ENCODE measurements at regions not wholly inside any gene's neighbourhood (a gene's known extent, or its start where the extent isn't known, plus 50 kb on each side); places are given as distances from the start of the nearest gene placed in this dataset.
"Not testable (repeated sequence)": the region's sequence is repeated elsewhere in the genome, so short reads cannot be mapped to it uniquely, and the experiment has no call there.

DNA sequence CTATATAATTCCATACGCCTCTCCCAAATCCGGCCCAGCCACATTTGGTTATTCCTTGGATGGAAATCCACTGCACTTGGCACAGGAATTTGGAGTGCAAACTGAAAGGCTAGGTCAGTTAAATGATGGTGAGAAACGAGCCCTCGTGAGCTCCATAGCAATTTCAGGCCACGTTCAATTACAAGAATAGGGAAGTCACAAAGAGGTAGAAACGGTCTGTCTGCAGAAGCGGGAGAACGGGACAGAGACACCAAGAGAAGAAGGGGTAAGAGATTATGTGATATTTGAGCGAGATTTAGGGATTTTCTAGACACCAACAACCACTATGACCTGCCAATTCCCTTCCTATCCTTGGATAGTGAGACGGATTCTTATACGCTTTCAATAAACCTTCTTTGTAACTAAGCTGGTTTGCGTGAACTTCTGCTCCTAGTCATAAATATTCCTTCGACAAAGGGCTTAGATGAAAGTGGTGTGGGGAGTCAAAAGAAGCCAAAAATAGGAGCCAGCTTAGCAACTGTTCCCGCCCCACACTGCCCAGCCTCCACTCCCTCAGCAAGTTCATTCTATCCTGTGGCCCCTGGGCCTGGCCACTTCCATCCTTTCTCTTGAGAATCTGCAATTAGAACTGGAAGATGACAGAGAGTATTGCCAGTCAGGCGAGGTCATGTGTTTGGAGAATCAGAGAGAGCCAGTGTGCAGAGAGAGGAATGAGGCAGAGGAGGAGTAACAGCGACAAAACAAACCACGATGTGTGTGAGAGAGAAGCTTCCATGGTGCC is 118.4 kb downstream of the ZNF608 start:
- H3K9me3 ChIP-seq (replicated peaks) = peaks cover 6% of the 10 kb centered on the region; the same call in 1 of the 2 replicates
- no peaks in the 10 kb centered on the region for H3K36me3 ChIP-seq
- no peak for DNase-seq
- H3K4me1 ChIP-seq = peaks cover 11% of the 10 kb centered on the region
- no peaks in the 10 kb centered on the region for H3K27me3 ChIP-seq
- H3K4me3 ChIP-seq = no peak overlapping the region
- H3K27ac ChIP-seq = no peak overlapping the region

GRCh38 chr5:124626053-124626452 is 120.4 kb downstream of the ZNF608 start:
- H3K4me1 ChIP-seq = peaks cover 11% of the 10 kb centered on the region
- H3K27ac ChIP-seq = no peak overlapping the region
- no peaks in the 10 kb centered on the region for H3K9me3 ChIP-seq (replicated peaks)
- H3K4me3 ChIP-seq = no peak overlapping the region
- no peak for DNase-seq
- no peaks in the 10 kb centered on the region for H3K36me3 ChIP-seq
- no peaks in the 10 kb centered on the region for H3K27me3 ChIP-seq

- H3K4me1 ChIP-seq = peaks cover under 1% of the 10 kb centered on the region
- DNase-seq = no peak
- H3K4me3 ChIP-seq = no peak overlapping the region
Measured at GRCh38 chr5:124623265-124623664, 123.2 kb downstream of the ZNF608 start.

GRCh38 chr5:124622851-124623250 is 123.6 kb downstream of the ZNF608 start:
- no peaks in the 10 kb centered on the region for H3K36me3 ChIP-seq
- DNase-seq = no peak
- no peaks in the 10 kb centered on the region for H3K9me3 ChIP-seq (replicated peaks)
- no peak overlapping the region for H3K27ac ChIP-seq
- H3K4me3 ChIP-seq = no peak overlapping the region
- no peaks in the 10 kb centered on the region for H3K4me1 ChIP-seq
- no peaks in the 10 kb centered on the region for H3K27me3 ChIP-seq

More at GRCh38 chr5:124623265-124623664, 123.2 kb downstream of the ZNF608 start:
- Histone ChIP-seq H3K9me3 (replicated peaks) (no peaks in the 10 kb centered on the region), H3K36me3 (no peaks in the 10 kb centered on the region), H3K27ac (no peak overlapping the region), H3K27me3 (no peaks in the 10 kb centered on the region)

GRCh38 chr5:124621279-124621678 is 125.2 kb downstream of the ZNF608 start:
- no peak overlapping the region for H3K4me3 ChIP-seq
- H3K36me3 ChIP-seq = no peaks in the 10 kb centered on the region
- no peaks in the 10 kb centered on the region for H3K4me1 ChIP-seq
- no peaks in the 10 kb centered on the region for H3K9me3 ChIP-seq (replicated peaks)
- no peak overlapping the region for H3K27ac ChIP-seq
- H3K27me3 ChIP-seq = no peaks in the 10 kb centered on the region
- no peak for DNase-seq

GRCh38 chr5:124620743-124621142 is 125.7 kb downstream of the ZNF608 start:
- Histone ChIP-seq H3K4me3 (no peak overlapping the region), H3K9me3 (replicated peaks) (no peaks in the 10 kb centered on the region), H3K27me3 (no peaks in the 10 kb centered on the region), H3K4me1 (no peaks in the 10 kb centered on the region), H3K36me3 (no peaks in the 10 kb centered on the region), H3K27ac (no peak overlapping the region)
- DNase-seq = no peak

GRCh38 chr5:124619121-124619520 is 127.3 kb downstream of the ZNF608 start:
- Histone ChIP-seq H3K27ac (no peak overlapping the region), H3K4me1 (no peaks in the 10 kb centered on the region), H3K27me3 (no peaks in the 10 kb centered on the region), H3K9me3 (replicated peaks) (no peaks in the 10 kb centered on the region), H3K36me3 (no peaks in the 10 kb centered on the region), H3K4me3 (no peak overlapping the region)
- DNase-seq = no peak

GRCh38 chr5:124617787-124618186 is 128.7 kb downstream of the ZNF608 start:
- Histone ChIP-seq H3K27ac (no peak overlapping the region), H3K4me1 (no peaks in the 10 kb centered on the region), H3K27me3 (no peaks in the 10 kb centered on the region), H3K9me3 (replicated peaks) (no peaks in the 10 kb centered on the region), H3K36me3 (no peaks in the 10 kb centered on the region), H3K4me3 (no peak overlapping the region)
- DNase-seq = no peak

DNA sequence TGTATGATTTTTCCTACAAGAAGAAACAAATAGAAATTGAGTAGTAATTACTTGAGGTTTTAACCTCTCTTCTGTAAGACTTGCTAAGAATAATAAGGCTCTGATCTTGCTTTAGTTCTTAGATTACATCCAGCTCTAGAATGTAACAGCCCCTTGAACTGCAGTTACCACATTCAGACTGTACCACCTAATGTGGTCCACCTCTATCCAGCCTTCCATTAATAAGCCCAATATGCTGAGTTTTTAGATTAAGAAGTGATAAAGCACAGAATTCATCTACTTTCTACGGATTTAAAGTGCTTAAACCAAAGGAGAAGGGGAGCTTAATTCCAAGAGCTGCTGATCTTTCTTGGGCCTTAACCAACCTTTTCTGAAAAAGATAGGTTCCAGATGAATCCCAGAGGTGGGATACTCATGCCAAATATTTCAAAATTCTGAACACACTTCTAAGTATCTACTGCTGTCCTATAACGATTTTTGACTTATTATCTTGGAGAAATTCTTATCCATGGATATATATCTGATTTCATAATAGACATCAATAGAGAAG is 131.5 kb downstream of the ZNF608 start:
- H3K27ac ChIP-seq = no peak overlapping the region
- no peak overlapping the region for H3K4me3 ChIP-seq
- H3K27me3 ChIP-seq = no peaks in the 10 kb centered on the region
- no peaks in the 10 kb centered on the region for H3K4me1 ChIP-seq
- H3K36me3 ChIP-seq = no peaks in the 10 kb centered on the region
- DNase-seq = no peak
- no peaks in the 10 kb centered on the region for H3K9me3 ChIP-seq (replicated peaks)

DNA sequence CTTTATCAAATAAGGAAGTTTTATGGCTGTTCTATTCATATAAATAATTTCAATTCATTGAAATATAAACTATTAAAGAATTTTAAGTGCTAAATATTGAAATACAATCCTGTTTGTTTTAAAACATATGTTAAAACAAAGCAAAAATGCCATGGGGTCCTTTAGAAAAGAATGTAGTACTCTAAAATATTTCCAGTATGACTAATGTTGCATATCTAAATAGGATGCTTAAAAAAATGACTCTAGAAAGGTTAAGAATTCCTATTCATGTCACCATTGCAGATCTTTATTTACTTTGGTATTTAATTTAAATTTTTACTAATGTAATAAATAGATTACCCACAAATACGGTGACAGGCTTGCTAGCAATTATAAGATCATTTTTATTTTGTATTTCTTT is 132.3 kb downstream of the ZNF608 start:
- H3K9me3 ChIP-seq (replicated peaks) = no peaks in the 10 kb centered on the region
- H3K27ac ChIP-seq = no peak overlapping the region
- H3K36me3 ChIP-seq = no peaks in the 10 kb centered on the region
- no peaks in the 10 kb centered on the region for H3K27me3 ChIP-seq
- DNase-seq = no peak
- H3K4me3 ChIP-seq = no peak overlapping the region
- no peaks in the 10 kb centered on the region for H3K4me1 ChIP-seq

- no peaks in the 10 kb centered on the region for H3K9me3 ChIP-seq (replicated peaks)
- H3K27ac ChIP-seq = no peak overlapping the region
- H3K27me3 ChIP-seq = no peaks in the 10 kb centered on the region
- DNase-seq = no peak
- H3K4me1 ChIP-seq = no peaks in the 10 kb centered on the region
- H3K4me3 ChIP-seq = no peak overlapping the region
- no peaks in the 10 kb centered on the region for H3K36me3 ChIP-seq
Measured at GRCh38 chr5:124613273-124613953, 133.0 kb downstream of the ZNF608 start.

DNA sequence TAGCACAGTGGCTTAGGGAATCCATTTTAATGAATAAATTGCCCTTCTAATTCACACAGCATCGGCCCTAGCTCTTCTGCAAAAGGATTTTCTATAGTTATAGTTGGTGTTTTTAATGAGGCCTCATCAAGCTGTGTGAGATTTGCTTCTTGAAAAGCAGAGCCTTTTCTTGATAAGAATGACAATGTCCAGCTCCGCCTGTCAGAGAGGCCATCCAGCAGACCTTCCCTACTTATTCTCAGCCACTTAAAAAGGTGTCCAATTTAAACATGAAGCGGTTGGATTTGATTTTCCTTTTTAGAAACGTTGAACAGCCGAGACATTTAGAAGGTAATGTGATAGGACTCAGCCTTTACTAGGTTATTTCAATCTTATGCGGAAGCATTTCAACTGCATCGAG is 134.4 kb downstream of the ZNF608 start:
- H3K27ac ChIP-seq = no peak overlapping the region
- no peaks in the 10 kb centered on the region for H3K4me1 ChIP-seq
- no peaks in the 10 kb centered on the region for H3K27me3 ChIP-seq
- no peak overlapping the region for H3K4me3 ChIP-seq
- no peak for DNase-seq
- no peaks in the 10 kb centered on the region for H3K36me3 ChIP-seq
- no peaks in the 10 kb centered on the region for H3K9me3 ChIP-seq (replicated peaks)

- DNase-seq; H3K36me3 ChIP-seq; H3K27me3 ChIP-seq; H3K27ac ChIP-seq; H3K4me1 ChIP-seq; H3K4me3 ChIP-seq; H3K9me3 ChIP-seq (replicated peaks): not testable (repeated sequence)
Measured at GRCh38 chr5:124611262-124611661, 135.2 kb downstream of the ZNF608 start.

DNA sequence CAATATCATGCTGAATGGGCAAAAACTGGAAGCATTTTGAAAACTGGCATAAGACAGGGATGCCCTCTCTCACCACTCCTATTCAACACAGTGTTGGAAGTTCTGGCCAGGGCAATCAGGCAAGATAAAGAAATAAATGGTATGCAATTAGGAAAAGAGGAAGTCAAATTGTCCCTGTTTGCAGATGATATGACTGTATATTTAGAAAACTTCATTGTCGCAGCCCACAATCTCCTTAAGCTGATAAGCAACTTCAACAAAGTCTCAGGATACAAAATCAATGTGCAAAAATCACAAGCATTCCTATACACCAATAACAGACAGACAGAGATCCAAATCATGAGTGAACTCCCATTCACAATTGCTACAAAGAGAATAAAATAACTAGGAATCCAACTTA is 136.8 kb downstream of the ZNF608 start:
- not testable (repeated sequence) for H3K27me3 ChIP-seq; H3K9me3 ChIP-seq (replicated peaks); H3K4me1 ChIP-seq; H3K27ac ChIP-seq; H3K36me3 ChIP-seq; H3K4me3 ChIP-seq; DNase-seq

DNA sequence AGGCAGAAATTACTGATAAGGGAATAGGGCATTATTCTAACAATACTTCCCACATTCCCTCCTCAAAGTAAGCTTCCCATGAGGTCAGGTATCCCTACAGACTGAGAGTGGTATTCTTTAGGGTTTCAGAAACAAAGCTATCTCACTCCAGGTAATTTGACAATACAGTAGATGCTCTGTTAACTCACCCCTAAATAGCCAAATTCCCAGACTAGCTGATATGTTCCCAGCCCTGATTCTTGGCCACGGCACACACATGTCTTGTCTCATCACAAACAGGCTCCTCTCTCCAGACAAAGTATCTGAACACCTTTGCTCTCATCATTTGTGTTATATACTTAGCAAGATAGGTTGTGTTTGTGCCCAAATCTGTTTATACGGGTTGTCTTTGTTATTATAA is 139.9 kb downstream of the ZNF608 start:
- no peaks in the 10 kb centered on the region for H3K4me1 ChIP-seq
- DNase-seq = no peak
- no peak overlapping the region for H3K4me3 ChIP-seq
- H3K36me3 ChIP-seq = no peaks in the 10 kb centered on the region
- no peaks in the 10 kb centered on the region for H3K27me3 ChIP-seq
- H3K9me3 ChIP-seq (replicated peaks) = no peaks in the 10 kb centered on the region
- no peak overlapping the region for H3K27ac ChIP-seq

All from SJCRH30 (cell line).